Kidney (tissue), 13 donors: ENCODE measurements at regions not wholly inside any gene's neighbourhood (a gene's known extent, or its start where the extent isn't known, plus 50 kb on each side); places are given as distances from the start of the nearest gene placed in this dataset.

ENCODE experiments used
- DNase-seq, 5 donors: peaks; one replicate each; pipeline ENCODE4 v3.0.0-alpha.2; 2013 to 2020
- FAIRE-seq: peaks from 2 replicates; lab custom pipeline; 2012; peaks lifted over from hg19 to GRCh38; lab: Jason Lieb, UNC
- H3K27ac ChIP-seq, 2 donors: one replicate each; pipeline ENCODE4 v1.7.0; 2013; ENCODE audit warnings: low read depth in 2 of 2, low read length in 2 of 2, inconsistent platforms in 1 of 2
- H3K27me3 ChIP-seq: one replicate; pipeline ENCODE4 v1.7.1; 2013; ENCODE audit warnings: low read length, inconsistent platforms; ENCODE audit not compliant: control insufficient read depth, insufficient read depth
- H3K36me3 ChIP-seq, 3 donors: one replicate each; pipeline versions ENCODE4 v1.7.0 to v1.7.1; 2013; ENCODE audit warnings: low read length in 3 of 3, control low read depth in 1 of 3, inconsistent platforms in 1 of 3; ENCODE audit not compliant: insufficient read depth in 3 of 3, control insufficient read depth in 2 of 3
- H3K4me1 ChIP-seq, 3 donors: one replicate each; pipeline versions ENCODE4 v1.7.0 to v1.7.1; 2013; ENCODE audit warnings: low read length in 3 of 3, inconsistent platforms in 1 of 3, low read depth in 1 of 3; ENCODE audit not compliant: control insufficient read depth in 2 of 3, insufficient read depth in 2 of 3
- H3K4me3 ChIP-seq, 3 donors: one replicate each; pipeline versions ENCODE4 v1.7.0 to v1.8.1; 2013; ENCODE audit warnings: low read length in 3 of 3, control low read depth in 1 of 3, inconsistent platforms in 1 of 3
- H3K9ac ChIP-seq, 3 donors: one replicate each; pipeline versions ENCODE4 v1.7.0 to v1.7.1; 2013; ENCODE audit warnings: low read length in 3 of 3, control low read depth in 1 of 3, inconsistent platforms in 1 of 3
- H3K9me3 ChIP-seq, 3 donors: one replicate each; pipeline versions ENCODE4 v1.7.0 to v1.7.1; 2013; ENCODE audit warnings: low read length in 3 of 3, control low read depth in 1 of 3, inconsistent platforms in 1 of 3; ENCODE audit not compliant: control insufficient read depth in 2 of 3, insufficient read depth in 1 of 3
- intact Hi-C: fragments of 100-400 bp; cut with DNase I; formaldehyde crosslinking; loops from one replicate; pipeline ENCODE4 v1.11.1; 2022
- TF ChIP-seq, protein P1 (sequence below): IDR thresholded peaks from 3 replicates; pipeline ENCODE4 v1.5.1; 2012; ENCODE audit warnings: mild to moderate bottlenecking, moderate library complexity, borderline replicate concordance; ENCODE audit not compliant: insufficient read depth; ENCODE audit errors: extremely low read depth
- donor health status: control.
- donor health status: control.
- donor health status: control.
- donor health status: control.
- donor health status: control.
- donor health status: DM: yes; HTN: yes; CAD: no.
- donor health status: Normal renal cell carcinoma (clear cell type).

DNA sequence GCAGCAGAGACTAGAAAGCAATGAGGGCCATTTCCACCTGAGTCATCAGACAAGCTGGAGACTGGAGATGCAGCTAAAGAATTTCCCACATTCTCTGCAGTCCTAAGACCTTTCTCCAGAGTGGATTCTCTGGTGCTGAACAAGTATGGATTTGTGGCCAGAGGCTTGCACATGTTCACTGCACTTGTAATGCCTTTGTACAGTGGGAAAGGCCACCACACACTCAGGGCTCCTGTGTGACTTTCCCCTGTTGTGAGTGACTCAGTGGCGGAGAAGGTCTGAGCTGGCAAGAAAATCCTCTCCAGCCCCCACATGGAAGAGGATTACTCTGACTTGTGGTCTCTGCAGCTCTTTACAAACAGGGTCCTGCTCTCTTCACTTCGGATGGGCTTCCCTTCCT, 192.3 kb downstream of the C6orf118 start:
- no peak overlapping the region for H3K9ac ChIP-seq
- TF ChIP-seq, protein P1, sequence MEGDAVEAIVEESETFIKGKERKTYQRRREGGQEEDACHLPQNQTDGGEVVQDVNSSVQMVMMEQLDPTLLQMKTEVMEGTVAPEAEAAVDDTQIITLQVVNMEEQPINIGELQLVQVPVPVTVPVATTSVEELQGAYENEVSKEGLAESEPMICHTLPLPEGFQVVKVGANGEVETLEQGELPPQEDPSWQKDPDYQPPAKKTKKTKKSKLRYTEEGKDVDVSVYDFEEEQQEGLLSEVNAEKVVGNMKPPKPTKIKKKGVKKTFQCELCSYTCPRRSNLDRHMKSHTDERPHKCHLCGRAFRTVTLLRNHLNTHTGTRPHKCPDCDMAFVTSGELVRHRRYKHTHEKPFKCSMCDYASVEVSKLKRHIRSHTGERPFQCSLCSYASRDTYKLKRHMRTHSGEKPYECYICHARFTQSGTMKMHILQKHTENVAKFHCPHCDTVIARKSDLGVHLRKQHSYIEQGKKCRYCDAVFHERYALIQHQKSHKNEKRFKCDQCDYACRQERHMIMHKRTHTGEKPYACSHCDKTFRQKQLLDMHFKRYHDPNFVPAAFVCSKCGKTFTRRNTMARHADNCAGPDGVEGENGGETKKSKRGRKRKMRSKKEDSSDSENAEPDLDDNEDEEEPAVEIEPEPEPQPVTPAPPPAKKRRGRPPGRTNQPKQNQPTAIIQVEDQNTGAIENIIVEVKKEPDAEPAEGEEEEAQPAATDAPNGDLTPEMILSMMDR = no peak
- H3K9me3 ChIP-seq = peaks cover 0 to 9% (median 8%) of the 10 kb centered on the region in 3 donors
- intact Hi-C loops = no loop called here
- no peak overlapping the region for H3K4me3 ChIP-seq
- H3K27ac ChIP-seq = no peak overlapping the region
- DNase-seq = no peak
- H3K4me1 ChIP-seq = no peaks in the 10 kb centered on the region
- H3K27me3 ChIP-seq = no peaks in the 10 kb centered on the region
- no peak for FAIRE-seq
- H3K36me3 ChIP-seq = no peaks in the 10 kb centered on the region

DNA sequence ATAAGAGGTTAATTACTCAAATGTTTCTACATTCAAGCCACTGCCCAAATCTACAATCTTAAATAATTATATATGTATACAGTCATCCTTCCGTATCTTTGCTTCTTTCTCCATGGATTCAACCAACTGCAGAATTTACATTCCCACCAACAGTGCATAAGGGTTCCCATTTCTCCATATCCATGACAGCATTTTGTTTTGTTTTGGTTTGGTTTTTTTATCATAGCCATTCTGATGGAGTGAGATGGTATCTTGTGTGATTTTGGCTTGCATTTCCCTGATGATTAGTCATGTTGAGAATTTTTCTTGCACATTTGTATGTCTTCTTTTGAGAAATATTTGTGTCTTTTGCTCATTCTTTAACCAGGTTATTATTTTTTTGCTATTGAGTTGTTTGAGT, 198.5 kb downstream of the C6orf118 start:
- FAIRE-seq (no peak), DNase-seq (no peak)
- intact Hi-C loops = no loop called here
- Histone ChIP-seq H3K36me3 (no peaks in the 10 kb centered on the region), H3K4me1 (no peaks in the 10 kb centered on the region), H3K27me3 (no peaks in the 10 kb centered on the region), H3K27ac (no peak overlapping the region), H3K4me3 (no peak overlapping the region), H3K9me3 (peaks cover 0 to 9% (median 8%) of the 10 kb centered on the region in 3 donors), H3K9ac (no peak overlapping the region)
- TF ChIP-seq, protein P1 = no peak

DNA sequence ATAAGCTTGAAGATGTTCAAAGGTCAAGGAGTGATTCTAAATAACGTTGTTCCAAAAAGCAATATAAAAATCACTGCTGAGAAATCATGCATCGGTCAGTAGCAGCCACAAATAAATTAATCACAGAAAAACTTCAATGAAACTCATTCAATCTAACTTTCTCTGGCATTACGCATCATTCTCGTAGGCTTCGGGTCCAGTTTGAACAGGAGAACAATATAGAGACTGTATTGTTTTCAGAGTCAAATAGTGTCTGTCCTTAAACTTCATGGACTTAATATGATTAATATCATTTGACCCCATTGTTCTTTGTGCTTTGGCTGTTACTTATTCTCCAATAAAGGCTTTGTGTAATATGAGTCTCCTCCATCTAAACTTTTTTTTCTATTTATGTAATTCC, 200.4 kb downstream of the C6orf118 start:
- Histone ChIP-seq H3K9ac (no peak overlapping the region), H3K4me1 (no peaks in the 10 kb centered on the region), H3K27me3 (no peaks in the 10 kb centered on the region), H3K27ac (no peak overlapping the region), H3K9me3 (peaks cover 0 to 4% (median 3%) of the 10 kb centered on the region in 3 donors), H3K4me3 (no peak overlapping the region), H3K36me3 (no peaks in the 10 kb centered on the region)
- FAIRE-seq = no peak
- no peak for DNase-seq
- intact Hi-C loops = no loop called here
- TF ChIP-seq, protein P1 = no peak

DNA sequence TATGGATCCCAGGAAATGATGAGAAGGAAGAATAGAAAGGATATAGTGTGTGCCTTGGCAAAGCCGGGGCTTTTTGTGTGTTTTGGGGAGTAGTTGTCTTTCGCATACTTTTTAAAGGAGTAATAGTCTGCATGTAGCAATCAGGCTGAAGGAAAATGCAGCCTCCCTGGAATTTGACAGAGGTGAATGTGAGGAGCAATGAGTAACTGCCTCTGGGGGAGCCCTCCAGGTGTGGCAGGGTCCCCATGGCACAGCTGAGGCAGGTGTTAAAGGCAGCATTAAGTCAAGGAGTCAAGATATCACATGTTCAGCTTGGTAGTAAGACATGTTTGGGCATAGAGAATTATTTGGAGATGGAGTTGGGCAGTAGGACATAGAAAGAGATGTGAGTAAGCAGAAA, 203.1 kb downstream of the C6orf118 start:
- Histone ChIP-seq H3K4me3 (no peak overlapping the region), H3K27me3 (no peaks in the 10 kb centered on the region), H3K27ac (no peak overlapping the region), H3K9me3 (peaks cover 0 to 1% (median 0%) of the 10 kb centered on the region in 3 donors), H3K4me1 (no peaks in the 10 kb centered on the region), H3K9ac (no peak overlapping the region), H3K36me3 (no peaks in the 10 kb centered on the region)
- intact Hi-C loops = no loop called here
- FAIRE-seq (no peak), DNase-seq (no peak)
- TF ChIP-seq, protein P1 = no peak
